ENCODE measurements at regions not wholly inside any gene's neighbourhood (a gene's known extent, or its start where the extent isn't known, plus 50 kb on each side); places are given as distances from the start of the nearest gene placed in this dataset.

- intact Hi-C loops (cut with DNase I; ENCODE audit: low total_unique reads) = loop anchor here (5.0 kb wide), 1 partner anchor 111 kb away; no protein-coding TSS in a partner anchor
- ATAC-seq (no peak), DNase-seq (no peak)
- in situ Hi-C loops (cut with MboI; ENCODE audit: low sequenced_read_pairs in 4 of 4) = loop anchor here in 2 of 4 donors (10.0 to 25.0 kb wide), 2 partner anchors 356 to 518 kb away; no protein-coding TSS in a partner anchor
- H3K27ac ChIP-seq = no peak overlapping the region
- TF ChIP-seq POLR2A (IDR thresholded peaks at IDR 0.05) (no peak), CTCF (IDR thresholded peaks at IDR 0.05 in 4 of 5, conservative IDR thresholded peaks at IDR 0.05 in 1 of 5) (no peak)
- H3K4me3 ChIP-seq = no peak overlapping the region
- no peaks in the 10 kb centered on the region for H3K36me3 ChIP-seq
- no peaks in the 10 kb centered on the region for H3K9me3 ChIP-seq
- H3K4me1 ChIP-seq = peaks cover 16 to 19% of the 10 kb centered on the region in 2 donors
- H3K27me3 ChIP-seq = no peaks in the 10 kb centered on the region
Measured at GRCh38 chr10:24006741-24007140, 202.2 kb upstream of the KIAA1217 start.

DNA sequence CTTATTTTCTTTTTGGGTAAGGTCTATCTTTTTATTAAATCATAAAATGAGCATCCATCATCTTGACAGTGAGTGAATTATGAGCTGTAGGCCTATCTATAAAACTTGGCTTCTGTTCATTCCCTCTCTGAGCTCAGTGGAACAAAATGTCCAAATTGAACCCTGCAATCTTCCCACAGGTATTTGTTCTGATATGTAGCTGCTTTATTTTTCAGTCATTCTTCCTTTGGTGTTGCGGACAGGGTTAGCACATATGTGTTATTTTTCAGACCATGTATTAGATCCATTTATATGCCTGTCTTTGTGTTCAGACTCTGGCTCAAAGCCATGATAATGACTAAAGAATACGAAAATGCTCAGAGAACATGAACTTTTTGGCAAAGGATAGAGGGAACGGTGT, 201.6 kb upstream of the KIAA1217 start:
- ATAC-seq = peak; percentile 33 to 41
- Histone ChIP-seq H3K36me3 (no peaks in the 10 kb centered on the region), H3K4me3 (no peak overlapping the region), H3K9me3 (no peaks in the 10 kb centered on the region), H3K27me3 (no peaks in the 10 kb centered on the region), H3K4me1 (peaks cover 16 to 19% of the 10 kb centered on the region in 2 donors), H3K27ac (peak overlapping the region; percentile 62 to 83 (median 74))
- intact Hi-C loops (cut with DNase I; ENCODE audit: low total_unique reads) = loop anchor here (5.0 kb wide), 1 partner anchor 110 kb away; no protein-coding TSS in a partner anchor
- in situ Hi-C loops (cut with MboI; ENCODE audit: low sequenced_read_pairs in 4 of 4) = loop anchor here in 2 of 4 donors (10.0 to 25.0 kb wide), 2 partner anchors 355 to 517 kb away; no protein-coding TSS in a partner anchor
- DNase-seq = no peak
- TF ChIP-seq POLR2A (IDR thresholded peaks at IDR 0.05) (no peak), CTCF (IDR thresholded peaks at IDR 0.05 in 4 of 5, conservative IDR thresholded peaks at IDR 0.05 in 1 of 5) (no peak)

- in situ Hi-C loops (cut with MboI; ENCODE audit: low sequenced_read_pairs in 4 of 4) = loop anchor here in 2 of 4 donors (10.0 to 25.0 kb wide), 2 partner anchors 354 to 516 kb away; no protein-coding TSS in a partner anchor
- TF ChIP-seq POLR2A (IDR thresholded peaks at IDR 0.05) = no peak
- TF ChIP-seq CTCF (IDR thresholded peaks at IDR 0.05 in 4 of 5, conservative IDR thresholded peaks at IDR 0.05 in 1 of 5) = no peak
- peak in 1 of 2 donors; percentile 52 for DNase-seq
Measured at GRCh38 chr10:24008164-24009091, 200.5 kb upstream of the KIAA1217 start.

GRCh38 chr10:24009115-24009514, 199.8 kb upstream of the KIAA1217 start:
- ATAC-seq = no peak
- TF ChIP-seq CTCF (IDR thresholded peaks at IDR 0.05 in 4 of 5, conservative IDR thresholded peaks at IDR 0.05 in 1 of 5) = no peak
- Histone ChIP-seq H3K4me1 (peaks cover 16 to 19% of the 10 kb centered on the region in 2 donors), H3K9me3 (no peaks in the 10 kb centered on the region), H3K27ac (peak overlapping the region; percentile 62 to 83 (median 74)), H3K27me3 (no peaks in the 10 kb centered on the region), H3K36me3 (no peaks in the 10 kb centered on the region), H3K4me3 (peak overlapping the region in 1 of 4 donors; percentile 25)
- in situ Hi-C loops (cut with MboI; ENCODE audit: low sequenced_read_pairs in 4 of 4) (loop anchor here in 2 of 4 donors (10.0 to 25.0 kb wide), 2 partner anchors 353 to 516 kb away; no protein-coding TSS in a partner anchor), intact Hi-C loops (cut with DNase I; ENCODE audit: low total_unique reads) (loop anchor here (5.0 kb wide), 1 partner anchor 108 kb away; no protein-coding TSS in a partner anchor)
- no peak for DNase-seq

More at GRCh38 chr10:24008164-24009091, 200.5 kb upstream of the KIAA1217 start:
- Histone ChIP-seq H3K9me3 (no peaks in the 10 kb centered on the region), H3K36me3 (no peaks in the 10 kb centered on the region), H3K27ac (peak overlapping the region; percentile 62 to 83 (median 74)), H3K4me3 (peak overlapping the region in 3 of 4 donors; percentile 1 to 32 (median 25)), H3K27me3 (no peaks in the 10 kb centered on the region), H3K4me1 (peaks cover 16 to 19% of the 10 kb centered on the region in 2 donors)
- ATAC-seq = peak; percentile 84 to 96
- intact Hi-C loops (cut with DNase I; ENCODE audit: low total_unique reads) = loop anchor here (5.0 kb wide), 1 partner anchor 109 kb away; no protein-coding TSS in a partner anchor

Measured in gastrocnemius medialis (tissue), 4 donors.